ENCODE measurements at regions not wholly inside any gene's neighbourhood (a gene's known extent, or its start where the extent isn't known, plus 50 kb on each side); places are given as distances from the start of the nearest gene placed in this dataset.

DNA sequence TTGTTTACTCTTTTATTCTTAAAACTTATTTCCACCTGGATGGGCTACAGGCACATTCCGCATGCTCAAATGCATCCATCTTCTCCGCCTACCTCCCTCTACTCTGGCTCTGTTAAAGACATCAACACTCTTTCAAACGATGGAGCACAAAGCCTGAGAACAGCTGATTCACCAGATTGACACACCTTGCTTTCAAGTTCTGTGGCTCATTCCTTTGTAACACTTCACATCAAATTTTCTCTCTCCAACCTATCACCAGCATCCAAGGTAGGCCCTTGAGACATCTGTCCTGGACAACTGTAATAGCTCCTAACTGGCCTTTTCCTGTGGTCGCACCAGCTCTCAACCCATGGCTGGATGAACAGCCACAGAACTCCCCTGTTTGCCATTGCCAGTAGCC, 274.5 kb downstream of the BCL11A start:
- no peaks in the 10 kb centered on the region for H3K27me3 ChIP-seq (ENCODE audit: control insufficient read depth in 1 of 2, insufficient read depth in 2 of 2, low read length in 2 of 2)
- no peaks in the 10 kb centered on the region for H3K4me1 ChIP-seq (ENCODE audit: insufficient read depth, low read length)
- TF ChIP-seq, protein P1, sequence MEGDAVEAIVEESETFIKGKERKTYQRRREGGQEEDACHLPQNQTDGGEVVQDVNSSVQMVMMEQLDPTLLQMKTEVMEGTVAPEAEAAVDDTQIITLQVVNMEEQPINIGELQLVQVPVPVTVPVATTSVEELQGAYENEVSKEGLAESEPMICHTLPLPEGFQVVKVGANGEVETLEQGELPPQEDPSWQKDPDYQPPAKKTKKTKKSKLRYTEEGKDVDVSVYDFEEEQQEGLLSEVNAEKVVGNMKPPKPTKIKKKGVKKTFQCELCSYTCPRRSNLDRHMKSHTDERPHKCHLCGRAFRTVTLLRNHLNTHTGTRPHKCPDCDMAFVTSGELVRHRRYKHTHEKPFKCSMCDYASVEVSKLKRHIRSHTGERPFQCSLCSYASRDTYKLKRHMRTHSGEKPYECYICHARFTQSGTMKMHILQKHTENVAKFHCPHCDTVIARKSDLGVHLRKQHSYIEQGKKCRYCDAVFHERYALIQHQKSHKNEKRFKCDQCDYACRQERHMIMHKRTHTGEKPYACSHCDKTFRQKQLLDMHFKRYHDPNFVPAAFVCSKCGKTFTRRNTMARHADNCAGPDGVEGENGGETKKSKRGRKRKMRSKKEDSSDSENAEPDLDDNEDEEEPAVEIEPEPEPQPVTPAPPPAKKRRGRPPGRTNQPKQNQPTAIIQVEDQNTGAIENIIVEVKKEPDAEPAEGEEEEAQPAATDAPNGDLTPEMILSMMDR (IDR thresholded peaks at IDR 0.05) = no peak
- H3K9me3 ChIP-seq (ENCODE audit: control insufficient read depth in 1 of 2, insufficient read depth in 1 of 2, low read length in 2 of 2) = peaks cover 0 to 10% of the 10 kb centered on the region in 2 experiments
- no peak overlapping the region for H3K4me3 Mint-ChIP-seq
- H3K9me3 Mint-ChIP-seq = no peaks in the 10 kb centered on the region
- ATAC-seq (ENCODE audit: poor library complexity) (no peak), DNase-seq (no peak)
- no peaks in the 10 kb centered on the region for H3K4me1 Mint-ChIP-seq (ENCODE audit: low read depth)
- no peak overlapping the region for H3K4me3 ChIP-seq (ENCODE audit: low read length)
- no peak overlapping the region for H3K27ac ChIP-seq (ENCODE audit: low read depth in 1 of 2, low read length in 2 of 2)
- ChIA-PET CTCF (no interaction called here), POLR2A (no interaction called here)
- intact Hi-C loops (cut with DNase I, micrococcal nuclease) = no loop called here
- no peaks in the 10 kb centered on the region for H3K36me3 Mint-ChIP-seq (ENCODE audit: low read depth)
- no peak overlapping the region for H3K27ac Mint-ChIP-seq
- H3K27me3 Mint-ChIP-seq = no peaks in the 10 kb centered on the region
- no peaks in the 10 kb centered on the region for H3K36me3 ChIP-seq (ENCODE audit: insufficient read depth, low read length)

DNA sequence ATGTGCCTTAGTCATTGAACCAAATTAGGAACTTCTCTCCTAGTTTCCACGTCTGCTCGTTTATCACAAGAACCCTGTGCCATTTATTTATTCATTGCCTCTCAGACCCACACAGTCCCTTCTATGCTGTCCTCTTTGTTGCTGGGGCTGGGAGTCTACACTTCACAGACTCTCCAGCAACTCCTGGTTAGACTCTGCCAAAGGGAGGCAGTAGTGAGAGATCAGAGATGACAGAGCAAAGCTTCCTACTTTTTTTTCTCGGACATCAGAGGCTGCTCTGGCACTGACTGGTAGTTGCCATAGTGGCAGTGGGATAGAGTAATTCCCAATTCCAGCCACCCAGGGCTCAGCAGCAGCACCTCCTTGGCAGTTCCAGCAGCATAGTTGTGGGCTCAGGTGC, 277.5 kb downstream of the BCL11A start:
- POLR2A ChIA-PET = no interaction called here
- intact Hi-C loops (cut with DNase I, micrococcal nuclease) = no loop called here
- no peaks in the 10 kb centered on the region for H3K4me1 Mint-ChIP-seq (ENCODE audit: low read depth)

DNA sequence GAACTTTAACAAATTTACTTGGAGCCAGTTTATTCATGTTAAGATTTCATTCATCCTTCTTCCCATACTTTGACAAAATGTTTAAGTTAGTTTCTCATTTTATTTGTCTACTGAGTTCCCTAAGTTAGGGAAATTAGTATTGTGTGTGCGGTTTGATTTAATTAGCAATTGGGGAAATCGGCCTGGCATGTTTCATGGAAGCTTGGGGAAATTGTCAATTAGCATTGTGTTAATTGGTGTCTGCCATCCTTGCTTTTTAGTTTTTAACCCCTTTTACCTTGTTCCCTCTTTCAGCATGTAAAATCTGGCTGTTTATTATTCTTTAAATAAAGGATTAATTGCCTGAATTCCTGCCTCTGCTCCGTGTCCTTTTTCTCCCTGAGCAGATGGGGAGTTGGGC, 279.6 kb downstream of the BCL11A start:
- H3K4me3 Mint-ChIP-seq = no peak overlapping the region
- no peaks in the 10 kb centered on the region for H3K27me3 Mint-ChIP-seq
- intact Hi-C loops (cut with DNase I, micrococcal nuclease) = no loop called here
- Histone ChIP-seq H3K4me1 (ENCODE audit: insufficient read depth, low read length) (no peaks in the 10 kb centered on the region), H3K9me3 (ENCODE audit: control insufficient read depth in 1 of 2, insufficient read depth in 1 of 2, low read length in 2 of 2) (peaks cover 0 to 7% of the 10 kb centered on the region in 2 experiments), H3K27me3 (ENCODE audit: control insufficient read depth in 1 of 2, insufficient read depth in 2 of 2, low read length in 2 of 2) (no peaks in the 10 kb centered on the region), H3K4me3 (ENCODE audit: low read length) (no peak overlapping the region), H3K36me3 (ENCODE audit: insufficient read depth, low read length) (no peaks in the 10 kb centered on the region), H3K27ac (ENCODE audit: low read depth in 1 of 2, low read length in 2 of 2) (no peak overlapping the region)
- ChIA-PET CTCF (no interaction called here), POLR2A (no interaction called here)
- no peaks in the 10 kb centered on the region for H3K9me3 Mint-ChIP-seq
- DNase-seq (no peak), ATAC-seq (ENCODE audit: poor library complexity) (no peak)
- TF ChIP-seq, protein P1 (IDR thresholded peaks at IDR 0.05) = no peak
- H3K4me1 Mint-ChIP-seq (ENCODE audit: low read depth) = no peaks in the 10 kb centered on the region
- H3K36me3 Mint-ChIP-seq (ENCODE audit: low read depth) = no peaks in the 10 kb centered on the region
- H3K27ac Mint-ChIP-seq = no peak overlapping the region

More for the DNA sequence above, 277.5 kb downstream of the BCL11A start:
- H3K4me3 Mint-ChIP-seq = no peak overlapping the region
- no peak overlapping the region for H3K27ac ChIP-seq (ENCODE audit: low read depth in 1 of 2, low read length in 2 of 2)
- TF ChIP-seq, protein P1 (IDR thresholded peaks at IDR 0.05) = no peak
- no peaks in the 10 kb centered on the region for H3K27me3 Mint-ChIP-seq
- DNase-seq (no peak), ATAC-seq (ENCODE audit: poor library complexity) (no peak)
- H3K4me3 ChIP-seq (ENCODE audit: low read length) = no peak overlapping the region
- CTCF ChIA-PET = no interaction called here
- H3K9me3 ChIP-seq (ENCODE audit: control insufficient read depth in 1 of 2, insufficient read depth in 1 of 2, low read length in 2 of 2) = peaks cover 0 to 7% of the 10 kb centered on the region in 2 experiments
- H3K27ac Mint-ChIP-seq = no peak overlapping the region
- no peaks in the 10 kb centered on the region for H3K9me3 Mint-ChIP-seq
- no peaks in the 10 kb centered on the region for H3K27me3 ChIP-seq (ENCODE audit: control insufficient read depth in 1 of 2, insufficient read depth in 2 of 2, low read length in 2 of 2)
- H3K4me1 ChIP-seq (ENCODE audit: insufficient read depth, low read length) = no peaks in the 10 kb centered on the region
- H3K36me3 ChIP-seq (ENCODE audit: insufficient read depth, low read length) = no peaks in the 10 kb centered on the region
- H3K36me3 Mint-ChIP-seq (ENCODE audit: low read depth) = no peaks in the 10 kb centered on the region

Data from CD4-positive, alpha-beta T cell (primary cell).